RPMI7951 (cell line): ENCODE measurements at regions not wholly inside any gene's neighbourhood (a gene's known extent, or its start where the extent isn't known, plus 50 kb on each side); places are given as distances from the start of the nearest gene placed in this dataset.
"Not testable (repeated sequence)": the region's sequence is repeated elsewhere in the genome, so short reads cannot be mapped to it uniquely, and the experiment has no call there.

Experiments used
- DNase-seq: peaks from one replicate; pipeline ENCODE4 v3.0.0-alpha.2; 2012; ENCODE audit warnings: low read depth

- DNase-seq = no peak
These were observed 247.7 kb downstream of the OLFM4 start for GRCh38 chr13:53276265-53276664.

- DNase-seq = no peak
These were observed 253.1 kb downstream of the OLFM4 start for GRCh38 chr13:53281677-53282076.

- DNase-seq = no peak
These were observed 257.4 kb downstream of the OLFM4 start for GRCh38 chr13:53285896-53286430.

DNA sequence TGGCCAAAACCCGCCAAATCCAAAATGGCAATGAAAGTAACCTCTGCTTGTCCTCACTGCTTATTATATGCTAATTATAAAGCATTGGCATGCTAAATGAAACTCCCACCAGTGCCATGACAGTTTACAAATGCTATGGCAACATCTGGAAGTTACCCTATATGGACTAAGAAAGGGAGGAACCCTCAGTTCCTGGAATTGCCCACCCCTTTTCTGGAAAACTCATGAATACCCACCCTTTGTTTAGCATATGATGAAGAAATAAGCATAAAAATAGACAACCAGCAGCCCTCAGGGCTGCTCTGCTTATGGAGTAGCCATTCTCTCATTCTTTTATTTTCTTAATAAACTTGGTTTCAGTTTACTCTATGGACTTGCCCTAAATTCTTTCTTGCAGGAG is 269.8 kb downstream of the OLFM4 start:
- no peak for DNase-seq

- DNase-seq = no peak
These were observed 272.8 kb downstream of the OLFM4 start for GRCh38 chr13:53301449-53301848.

DNA sequence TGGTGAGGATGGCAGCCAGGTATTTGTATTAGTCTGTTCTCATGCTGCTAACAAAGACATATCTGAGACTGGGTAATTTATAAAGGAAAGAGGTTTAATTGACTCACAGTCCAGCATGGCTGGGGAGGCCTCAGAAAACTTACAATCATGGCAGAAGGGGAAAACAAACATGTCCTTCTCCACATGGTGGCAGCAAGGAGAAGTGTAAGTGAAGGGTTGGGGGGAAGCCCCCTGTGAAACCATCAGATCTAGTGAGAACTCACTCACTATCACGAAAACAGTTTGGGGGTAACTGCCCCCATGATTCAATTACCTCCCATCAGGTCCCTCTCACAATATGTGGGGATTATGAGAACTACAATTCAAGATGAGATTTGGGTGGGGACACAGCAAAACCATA is 276.8 kb downstream of the OLFM4 start:
- not testable (repeated sequence) for DNase-seq

DNA sequence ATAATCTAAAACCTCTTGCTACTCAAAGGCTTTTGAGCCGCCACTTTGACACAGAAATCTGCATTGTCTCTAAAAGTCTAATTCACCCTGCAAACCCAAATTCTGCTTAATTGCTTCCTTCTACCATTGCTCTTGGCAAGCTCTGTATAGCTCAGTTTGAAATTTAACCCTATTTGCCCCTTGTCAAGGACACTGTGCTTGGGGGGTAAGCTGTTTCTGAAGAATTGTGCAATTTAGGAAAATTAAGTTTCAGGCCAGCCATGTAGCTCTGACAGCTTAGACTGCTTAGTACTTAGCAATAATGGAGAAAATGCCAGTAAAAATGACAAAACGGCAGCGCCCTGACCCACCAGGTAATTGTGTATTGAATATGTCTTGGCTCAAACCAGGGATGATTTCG is 282.2 kb downstream of the OLFM4 start:
- DNase-seq = no peak

DNA sequence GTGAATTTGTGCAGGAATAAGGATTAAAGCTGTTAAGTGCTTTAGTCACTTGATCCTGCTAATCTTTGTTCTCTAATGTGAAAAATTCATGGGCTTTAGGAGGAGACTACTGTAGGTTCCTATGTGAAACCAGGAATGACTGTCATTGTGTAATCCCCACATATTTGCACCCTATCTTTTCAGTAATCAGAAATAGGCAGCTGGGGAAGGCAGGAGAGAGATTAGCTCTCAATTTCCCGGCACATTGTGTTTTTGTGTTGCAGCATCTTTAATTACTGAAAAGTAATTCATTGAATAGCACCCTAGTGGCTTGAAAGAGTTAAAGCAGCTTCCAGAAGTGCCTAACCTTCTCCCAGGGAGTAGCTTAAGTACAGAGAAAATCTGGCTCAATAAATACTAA is 282.9 kb downstream of the OLFM4 start:
- no peak for DNase-seq

DNA sequence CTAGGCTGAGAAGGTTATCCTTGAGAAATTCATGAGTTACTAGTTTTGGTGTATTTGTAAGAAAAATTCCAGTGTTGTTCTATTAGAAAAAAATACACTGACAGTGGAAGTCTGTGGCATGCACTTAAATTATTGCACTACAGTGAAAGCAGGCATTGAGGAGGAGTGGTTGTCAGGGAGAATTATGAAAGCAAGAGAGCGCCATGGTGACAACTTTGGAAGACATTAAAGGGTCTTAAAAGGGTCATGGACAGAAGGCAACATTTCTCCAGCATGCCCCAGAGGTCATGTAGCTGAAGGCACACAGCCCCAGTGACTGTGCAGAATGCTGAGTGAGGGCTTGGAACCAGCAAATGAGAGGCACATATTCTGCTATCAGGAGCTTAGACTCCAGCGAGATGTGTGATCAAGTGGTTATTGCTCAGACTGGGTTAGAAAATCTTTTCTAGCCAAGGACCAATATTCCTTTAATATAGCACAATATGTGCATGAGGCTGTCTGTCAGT is 292.7 kb downstream of the OLFM4 start:
- no peak for DNase-seq

DNA sequence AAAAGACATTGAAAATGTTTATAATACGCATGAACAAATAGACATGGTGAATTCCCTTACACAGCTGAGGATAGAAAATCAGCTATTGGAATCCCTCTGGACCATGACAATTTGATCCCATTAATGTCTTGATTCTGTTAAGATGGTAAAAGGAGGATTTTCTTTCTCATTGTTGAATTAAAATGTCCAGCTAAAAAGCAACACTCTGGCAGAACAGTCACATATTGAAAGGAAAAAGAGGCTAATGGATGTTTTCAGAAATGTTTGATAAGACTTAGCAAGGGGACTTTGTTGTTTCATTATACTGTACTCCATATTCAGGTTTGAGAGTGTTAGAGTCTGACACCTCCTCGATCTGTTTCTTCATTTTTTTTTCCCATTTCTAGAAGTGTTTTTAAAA is 296.0 kb downstream of the OLFM4 start:
- DNase-seq = no peak

DNA sequence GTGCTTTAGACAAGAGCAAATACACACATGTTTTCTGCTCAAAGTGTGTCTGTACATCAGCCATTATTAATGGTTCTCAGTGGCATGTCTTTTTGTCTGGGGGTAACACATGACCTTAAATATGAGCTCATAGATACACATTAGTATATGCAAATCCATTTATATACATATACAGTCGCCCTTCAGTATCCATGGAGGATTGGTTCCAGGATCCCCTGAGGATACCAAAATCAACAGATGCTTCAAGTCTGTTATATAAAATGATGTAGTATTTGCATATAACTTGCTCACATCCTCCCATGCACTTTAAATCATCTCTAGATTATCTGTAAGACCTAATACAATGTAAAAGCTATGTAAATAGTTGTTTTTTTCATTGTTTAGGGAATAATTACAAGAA is 298.1 kb downstream of the OLFM4 start:
- DNase-seq = no peak

DNA sequence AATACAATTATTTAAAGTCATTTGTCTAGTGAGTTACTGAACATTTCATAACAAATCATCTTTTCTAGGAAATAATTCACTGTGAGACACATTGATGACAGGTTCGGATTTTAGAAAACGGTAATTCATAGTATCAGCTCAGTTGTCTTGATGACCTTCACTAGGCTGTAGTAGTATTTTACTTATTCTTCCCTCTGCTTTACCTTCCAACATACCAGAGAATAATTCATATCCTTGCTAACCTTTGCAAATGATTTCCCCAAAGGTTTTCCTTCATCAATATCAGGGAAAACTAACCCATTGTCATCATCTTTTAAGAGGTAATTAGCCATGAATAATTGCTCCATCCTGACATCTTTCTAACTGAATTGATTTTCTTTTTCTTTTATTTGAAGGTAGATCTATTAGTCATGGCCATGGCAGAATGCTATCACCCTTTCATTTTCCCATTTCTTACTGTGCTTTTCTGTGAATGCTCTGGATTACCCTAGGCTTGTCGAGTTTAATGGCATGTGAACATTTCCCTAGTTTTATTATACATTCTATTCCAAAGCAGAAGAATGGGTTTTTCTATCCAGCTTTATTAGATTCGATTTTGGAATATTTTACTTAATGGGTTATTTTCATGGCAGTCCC is 299.2 kb downstream of the OLFM4 start:
- DNase-seq = no peak

- DNase-seq = no peak
These were observed 308.0 kb downstream of the OLFM4 start for GRCh38 chr13:53336441-53337160.

GRCh38 chr13:53338760-53339159 is 310.1 kb downstream of the OLFM4 start:
- DNase-seq = no peak

DNA sequence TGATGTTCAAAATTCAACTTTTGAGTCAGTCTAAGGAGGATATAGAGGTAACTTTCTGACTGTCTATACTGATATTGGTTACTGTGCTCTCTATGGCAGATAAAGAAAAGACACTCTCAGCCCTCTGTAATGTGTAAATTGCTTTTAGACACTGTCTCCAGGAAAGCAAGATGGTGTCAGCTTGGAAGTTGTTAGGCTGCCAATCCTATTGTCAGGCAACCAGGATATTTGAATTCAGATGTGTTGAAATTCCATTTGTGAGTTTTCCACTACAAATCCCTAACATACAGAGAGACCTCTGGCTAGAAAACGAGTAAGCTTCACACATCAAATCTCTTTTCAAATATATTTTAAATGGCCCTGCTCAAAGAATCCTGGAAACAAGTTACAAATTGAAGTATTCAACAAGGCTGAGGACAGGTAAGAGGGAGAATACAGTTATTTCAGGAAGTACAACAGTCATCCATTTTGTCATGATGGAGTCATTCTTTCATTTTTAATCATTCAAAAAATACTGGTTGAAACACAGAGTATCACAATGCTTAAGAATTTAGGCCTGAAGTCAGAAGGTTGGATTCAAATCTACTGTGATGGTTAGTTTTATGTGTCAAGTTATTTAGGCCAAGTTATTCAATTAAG is 312.0 kb downstream of the OLFM4 start:
- DNase-seq = no peak

DNA sequence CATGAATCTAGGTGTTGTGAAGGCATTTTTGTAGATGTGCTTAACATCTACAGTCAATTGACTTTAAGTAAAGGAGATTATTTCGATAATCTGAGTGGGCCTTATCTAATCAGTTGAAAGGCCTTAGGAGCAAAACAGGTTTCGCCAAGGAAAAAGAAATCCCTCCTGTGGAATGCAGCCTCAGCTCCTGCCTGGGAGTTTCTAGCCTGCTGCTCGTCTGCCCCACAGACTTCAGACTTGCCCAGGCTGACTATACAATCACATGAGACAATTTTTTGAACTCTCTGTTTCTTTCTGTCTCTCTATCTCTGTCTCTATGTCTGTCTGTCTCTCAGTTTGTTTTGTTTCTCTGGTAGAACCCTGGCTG is 312.5 kb downstream of the OLFM4 start:
- no peak for DNase-seq

DNA sequence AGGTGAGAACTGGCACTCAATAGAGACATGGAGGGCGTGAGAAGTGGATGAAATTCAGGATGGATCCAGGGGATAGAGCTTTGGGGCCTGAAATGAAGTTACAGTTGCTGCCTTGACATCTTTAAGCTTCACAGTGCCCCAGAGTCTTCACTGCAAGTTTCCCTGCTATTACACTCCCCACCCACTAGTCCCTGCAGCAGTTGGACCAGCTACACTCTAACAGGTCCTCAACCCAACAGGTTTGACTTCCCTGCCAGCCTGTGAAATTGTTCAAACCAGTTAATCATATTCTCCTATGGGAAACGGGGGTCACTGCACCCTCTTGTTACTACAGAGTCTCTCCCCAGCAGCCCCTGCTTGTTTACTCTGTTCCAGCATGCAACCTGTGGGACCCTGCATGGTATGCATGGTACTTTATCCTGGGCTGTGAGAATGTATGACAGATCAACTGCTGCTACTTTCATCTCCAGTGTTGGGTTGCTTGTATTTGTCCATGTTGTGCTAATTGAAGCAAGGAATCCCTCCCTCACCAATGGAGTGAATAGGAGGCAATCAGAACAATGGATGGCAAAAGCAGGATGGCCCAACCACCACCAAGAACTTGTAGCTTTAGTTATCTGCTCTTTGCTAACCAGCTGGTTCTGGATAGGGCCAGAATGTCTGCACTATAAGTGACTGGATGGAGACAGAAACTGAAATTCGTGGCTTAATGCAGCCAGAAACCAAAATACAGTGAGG is 314.2 kb downstream of the OLFM4 start:
- no peak for DNase-seq

DNA sequence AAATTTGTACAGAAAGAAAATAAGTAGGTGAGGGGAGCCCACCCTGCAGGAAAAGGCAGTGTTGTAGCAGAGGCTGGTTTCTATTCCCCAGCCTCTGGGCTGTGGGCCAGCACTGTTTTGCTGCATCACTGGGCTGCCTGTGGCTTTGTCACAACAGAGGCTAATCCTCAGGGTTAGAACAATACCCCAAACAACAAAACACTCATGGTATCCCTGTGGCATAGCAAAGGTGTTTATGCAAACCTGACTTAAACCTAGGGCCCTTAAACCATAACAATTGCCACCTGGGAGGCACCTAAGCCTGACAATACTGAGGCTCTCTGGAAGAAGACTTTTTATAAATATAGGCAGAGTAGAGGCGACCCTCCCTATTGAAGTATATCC is 314.7 kb downstream of the OLFM4 start:
- no peak for DNase-seq

GRCh38 chr13:53351021-53351420 is 322.4 kb downstream of the OLFM4 start:
- DNase-seq = no peak

- no peak for DNase-seq
These were observed 329.0 kb downstream of the OLFM4 start for GRCh38 chr13:53357582-53357981.

- DNase-seq = no peak
These were observed 340.3 kb downstream of the OLFM4 start for GRCh38 chr13:53368948-53369347.

- no peak for DNase-seq
These were observed 350.9 kb downstream of the OLFM4 start for GRCh38 chr13:53379485-53379884.
